ENCODE measurements at regions not wholly inside any gene's neighbourhood (a gene's known extent, or its start where the extent isn't known, plus 50 kb on each side); places are given as distances from the start of the nearest gene placed in this dataset.

- peak; percentile 69 to 76 (median 76) for TF ChIP-seq CTCF (IDR thresholded peaks at IDR 0.05 in 2 of 3, conservative IDR thresholded peaks at IDR 0.05 in 1 of 3; ENCODE audit: insufficient read depth in 2 of 3, low read depth in 1 of 3, low read length in 3 of 3)
- no peak for TF ChIP-seq ZNF76 (CRISPR knock-in tag; IDR thresholded peaks at IDR 0.05; ENCODE audit: borderline replicate concordance)
- TF ChIP-seq SMARCA5 (IDR thresholded peaks at IDR 0.05): peak; percentile 79
- peak; percentile 42 to 71; a peak in 3 of 4 replicates for TF ChIP-seq RAD21 (CRISPR knock-in tag; conservative IDR thresholded peaks at IDR 0.05 in 1 of 2, IDR thresholded peaks at IDR 0.05 in 1 of 2)
- TF ChIP-seq ELK3 (CRISPR knock-in tag; IDR thresholded peaks at IDR 0.05): no peak
- no peak for TF ChIP-seq ZEB2 (IDR thresholded peaks at IDR 0.05)
- TF ChIP-seq KLF16 (IDR thresholded peaks at IDR 0.05): 0 out of 2 replicates have a peak, but pooled peaks have one; percentile 11
- TF ChIP-seq CEBPB (tag; IDR thresholded peaks at IDR 0.05): peak; percentile 15; the same call in 1 of the 2 replicates
- TF ChIP-seq, protein P1, sequence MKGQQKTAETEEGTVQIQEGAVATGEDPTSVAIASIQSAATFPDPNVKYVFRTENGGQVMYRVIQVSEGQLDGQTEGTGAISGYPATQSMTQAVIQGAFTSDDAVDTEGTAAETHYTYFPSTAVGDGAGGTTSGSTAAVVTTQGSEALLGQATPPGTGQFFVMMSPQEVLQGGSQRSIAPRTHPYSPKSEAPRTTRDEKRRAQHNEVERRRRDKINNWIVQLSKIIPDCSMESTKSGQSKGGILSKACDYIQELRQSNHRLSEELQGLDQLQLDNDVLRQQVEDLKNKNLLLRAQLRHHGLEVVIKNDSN (CRISPR knock-in tag; IDR thresholded peaks at IDR 0.05): peak; percentile 79
- TF ChIP-seq ZFX (CRISPR knock-in tag; IDR thresholded peaks at IDR 0.05): no peak
- no peak for TF ChIP-seq VEZF1 (CRISPR knock-in tag; IDR thresholded peaks at IDR 0.05)
- TF ChIP-seq LCOR (CRISPR knock-in tag; IDR thresholded peaks at IDR 0.05): no peak
- TF ChIP-seq ZNF121 (CRISPR knock-in tag; conservative IDR thresholded peaks at IDR 0.05): no peak
- TF ChIP-seq ZNF436 (CRISPR knock-in tag; IDR thresholded peaks at IDR 0.05): no peak
- TF ChIP-seq RAD51 (IDR thresholded peaks at IDR 0.05; ENCODE audit: borderline replicate concordance, low read depth): peak; percentile 77
- no peak for TF ChIP-seq KAT8 (IDR thresholded peaks at IDR 0.05; ENCODE audit: low read depth)
- TF ChIP-seq ETV5 (CRISPR knock-in tag; IDR thresholded peaks at IDR 0.05; ENCODE audit: low read depth): no peak
- no peak for TF ChIP-seq ZNF143 (CRISPR knock-in tag; IDR thresholded peaks at IDR 0.05)
- TF ChIP-seq SAP30 (IDR thresholded peaks at IDR 0.05; ENCODE audit: borderline replicate concordance, insufficient read depth, low read depth, low read length, poor library complexity, severe bottlenecking): no peak
- peak; percentile 56; the same call in 1 of the 2 replicates for TF ChIP-seq L3MBTL2 (IDR thresholded peaks at IDR 0.05)
- no peak for TF ChIP-seq SETDB1 (IDR thresholded peaks at IDR 0.05; ENCODE audit: low read length)
- no peak for TF ChIP-seq ELK1 (CRISPR knock-in tag; IDR thresholded peaks at IDR 0.05)
Observed at GRCh38 chr2:120675460-120676130, 60.1 kb upstream of the GLI2 start (continued).
